Stromal cell of bone marrow (primary cell): ENCODE measurements at regions not wholly inside any gene's neighbourhood (a gene's known extent, or its start where the extent isn't known, plus 50 kb on each side); places are given as distances from the start of the nearest gene placed in this dataset.
"Not testable (repeated sequence)": the region's sequence is repeated elsewhere in the genome, so short reads cannot be mapped to it uniquely, and the experiment has no call there.

Experiments used
- DNase-seq: peaks from one replicate; pipeline ENCODE4 v3.0.0-alpha.2; 2012; ENCODE audit warnings: low read depth

GRCh38 chr15:46956456-46956855, 760.8 kb upstream of the SEMA6D start:
- DNase-seq, result no peak

- DNase-seq, result no peak
These were observed 760.4 kb upstream of the SEMA6D start for GRCh38 chr15:46956881-46957280.

DNA sequence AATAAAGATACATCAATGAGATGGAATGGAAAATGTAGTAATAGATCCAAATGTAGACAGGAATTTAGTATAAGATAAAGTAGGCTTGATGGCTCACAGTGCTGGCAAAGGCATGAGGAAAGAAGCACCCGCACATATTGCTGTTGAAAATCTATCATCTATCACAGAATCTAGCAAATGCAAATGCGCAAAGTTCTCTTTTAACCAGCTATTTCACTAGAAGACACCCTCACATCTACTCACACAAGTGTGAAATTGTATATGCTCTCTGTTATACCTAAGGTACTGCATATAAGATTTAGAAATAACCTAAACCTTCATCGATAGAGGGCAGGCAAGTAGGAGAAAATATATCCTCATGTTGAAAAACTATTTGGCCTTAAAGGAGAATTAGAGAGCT, 756.7 kb upstream of the SEMA6D start:
- no peak for DNase-seq

- no peak for DNase-seq
These were observed 755.5 kb upstream of the SEMA6D start for GRCh38 chr15:46961795-46962194.

- not testable (repeated sequence) for DNase-seq
These were observed 729.2 kb upstream of the SEMA6D start for GRCh38 chr15:46988055-46988454.

DNA sequence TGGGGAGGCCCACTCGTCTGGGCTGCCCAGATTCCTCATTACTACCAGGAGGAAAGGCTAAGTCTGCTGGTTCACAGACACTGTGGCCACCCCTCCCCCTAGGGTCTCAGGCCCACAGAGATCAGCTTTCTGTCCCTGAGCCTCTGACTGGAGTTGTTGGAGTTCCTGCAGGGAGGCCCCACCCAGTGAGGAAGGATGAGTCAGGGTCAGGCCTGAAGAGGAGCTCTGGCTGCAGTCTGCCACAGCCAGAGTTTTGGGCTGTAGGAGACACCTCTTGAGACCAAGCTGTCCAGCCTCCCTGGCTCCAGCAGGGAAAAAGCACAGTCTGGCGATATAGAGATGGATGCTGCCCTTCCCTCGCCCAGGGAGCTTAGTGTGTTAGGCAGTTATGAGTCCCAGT, 720.9 kb upstream of the SEMA6D start:
- no peak for DNase-seq

DNA sequence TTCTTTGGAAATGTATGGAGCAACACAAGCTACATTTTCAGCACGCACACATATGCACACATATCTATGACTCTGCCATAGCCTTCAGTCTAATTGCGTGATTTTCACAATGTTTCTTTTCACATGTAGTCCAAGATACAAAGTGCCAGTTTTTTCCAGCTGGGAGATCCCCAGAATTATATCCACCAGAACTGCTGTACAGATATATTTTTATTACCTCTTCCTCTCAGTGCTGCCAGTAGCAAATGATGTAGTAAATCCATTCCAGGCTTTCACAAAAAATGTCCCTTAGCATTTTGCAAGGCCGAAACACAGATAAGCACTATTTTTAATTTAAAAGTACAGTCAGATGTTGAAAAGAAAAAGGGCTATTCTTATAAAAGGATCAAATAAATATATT, 719.8 kb upstream of the SEMA6D start:
- DNase-seq, result no peak

DNA sequence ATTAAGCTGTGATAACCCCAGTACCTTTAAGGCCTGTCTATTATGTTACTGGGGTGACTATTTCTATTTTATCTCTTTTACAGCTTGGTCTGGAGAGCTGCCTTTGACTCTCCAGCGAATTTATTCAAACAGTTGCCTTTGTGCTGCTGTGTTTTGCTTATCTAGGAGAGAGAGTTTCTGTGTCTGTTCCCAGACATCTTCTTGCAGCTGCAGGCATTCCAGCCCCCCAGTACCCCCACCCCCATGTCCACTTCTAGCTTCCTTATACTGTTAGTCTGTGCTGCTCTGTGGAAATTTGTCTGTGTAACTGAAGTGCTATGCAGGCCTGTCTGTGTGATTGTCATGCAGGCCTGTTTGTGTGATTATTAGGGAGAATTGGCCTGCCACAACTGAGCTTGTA, 713.7 kb upstream of the SEMA6D start:
- no peak for DNase-seq

DNA sequence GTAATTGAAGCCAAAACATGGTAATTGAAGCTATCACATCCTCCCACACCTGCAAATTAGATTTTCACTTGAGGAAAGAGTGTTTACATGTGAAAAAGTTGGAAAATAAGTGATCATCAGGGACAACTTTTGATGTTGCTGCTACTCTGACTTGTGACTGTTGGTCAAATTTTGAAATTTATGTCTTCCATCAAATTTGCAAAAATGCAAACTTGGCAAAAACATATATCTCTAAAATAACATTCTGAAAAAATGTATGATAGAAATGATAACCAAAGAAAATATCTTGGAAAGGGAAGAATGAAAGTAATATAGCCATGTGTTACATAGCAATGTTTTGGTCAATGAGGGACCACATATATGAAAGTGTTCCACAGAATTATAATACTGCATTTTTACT, 703.9 kb upstream of the SEMA6D start:
- no peak for DNase-seq

- DNase-seq, result no peak
These were observed 689.9 kb upstream of the SEMA6D start for GRCh38 chr15:47027322-47027946.

DNA sequence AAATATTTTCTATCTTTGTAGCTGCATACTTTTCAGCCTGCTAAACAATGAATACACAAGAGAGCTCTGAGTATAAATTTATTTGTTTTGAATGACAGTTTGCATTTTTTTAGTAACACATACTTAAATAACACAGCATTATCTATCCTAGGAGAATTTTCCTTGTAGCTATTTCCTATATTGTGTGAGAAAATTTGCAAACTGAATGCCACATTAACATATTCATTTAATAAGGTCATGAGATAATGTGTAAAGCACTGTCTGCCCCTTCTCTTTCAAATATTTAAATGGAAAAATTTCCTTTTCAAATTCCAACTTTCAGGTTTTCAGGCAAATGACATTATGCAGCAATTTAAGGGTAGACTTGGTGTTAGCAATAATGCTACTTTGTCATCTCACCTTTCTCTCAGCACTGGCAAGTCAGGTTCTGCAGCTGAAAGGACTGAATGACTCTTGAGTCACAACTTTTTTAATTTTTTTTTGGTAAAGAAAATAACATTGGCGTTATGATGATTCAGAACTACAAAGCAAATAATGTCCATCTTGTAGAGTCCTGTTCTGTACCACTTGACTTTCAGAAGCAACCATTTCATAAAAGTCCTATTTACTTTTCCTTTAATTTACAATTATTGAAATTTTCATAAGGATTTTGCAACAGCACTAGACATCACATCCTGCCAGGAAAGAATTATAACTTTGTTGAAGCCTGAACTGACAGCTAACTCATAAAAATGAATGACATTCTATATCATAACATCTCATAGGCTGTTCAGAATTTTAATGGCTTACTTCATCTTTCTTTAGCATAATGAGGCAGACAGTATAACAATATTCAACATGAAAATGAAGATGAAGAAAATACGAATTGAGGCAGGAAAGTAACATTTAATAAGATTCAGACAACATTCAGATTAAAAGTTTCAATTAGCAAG, 681.6 kb upstream of the SEMA6D start:
- no peak for DNase-seq

DNA sequence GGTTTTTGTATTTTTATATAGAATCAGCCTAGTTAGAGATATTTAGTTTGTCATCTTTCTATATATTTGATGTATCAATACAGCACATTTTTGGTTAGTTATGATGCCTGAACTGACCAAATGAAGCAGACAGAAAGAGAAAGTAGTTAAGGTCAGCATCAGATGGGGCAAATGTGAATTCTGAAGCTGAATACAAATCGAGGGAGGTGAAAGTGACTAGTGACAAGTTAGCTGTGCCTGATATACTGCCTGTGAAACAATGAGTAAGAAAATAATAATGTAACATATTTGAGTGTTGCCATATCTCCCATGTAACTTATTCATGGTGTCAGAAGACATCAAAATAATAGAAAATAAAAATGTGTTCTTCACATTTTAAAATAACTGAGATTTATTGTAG, 680.3 kb upstream of the SEMA6D start:
- DNase-seq, result no peak

- no peak for DNase-seq
These were observed 678.1 kb upstream of the SEMA6D start for GRCh38 chr15:47039225-47039624.

DNA sequence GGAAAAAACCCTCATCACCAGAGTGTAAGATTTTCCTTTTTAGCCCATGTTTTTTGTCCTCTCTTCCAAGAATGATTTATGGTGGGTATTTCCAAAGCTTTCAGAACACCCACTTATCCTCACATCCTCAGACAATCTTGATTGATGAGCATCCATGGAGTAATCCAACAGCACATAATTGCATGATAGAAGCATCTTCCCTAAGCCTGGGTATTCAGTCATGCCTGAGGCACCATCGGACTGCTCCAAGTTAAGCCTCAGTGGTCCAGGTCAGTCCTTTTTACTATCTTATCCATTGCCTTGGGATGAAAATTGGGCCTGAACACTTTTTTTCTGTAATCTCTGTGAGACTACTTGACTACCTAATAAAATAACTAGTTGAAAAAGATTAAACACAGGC, 676.0 kb upstream of the SEMA6D start:
- no peak for DNase-seq

DNA sequence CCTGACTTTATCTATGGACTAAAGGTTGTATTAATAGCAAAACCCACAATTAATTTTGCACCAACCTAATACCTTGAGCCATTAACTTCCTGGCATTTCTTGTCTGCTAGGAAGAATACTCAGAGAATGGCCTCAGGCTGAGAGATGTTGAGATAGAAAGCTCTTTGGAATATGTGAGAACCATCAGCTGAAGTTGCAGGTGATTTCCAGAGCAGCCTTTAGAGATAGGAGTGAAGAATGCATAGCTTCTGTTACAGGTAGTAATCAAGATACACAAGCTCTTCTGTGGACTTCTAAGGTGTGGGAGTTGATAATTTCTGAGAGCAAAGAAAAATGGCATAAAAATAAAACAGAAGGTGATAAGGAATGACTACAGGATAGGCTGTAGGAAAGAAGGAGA, 669.3 kb upstream of the SEMA6D start:
- DNase-seq, result not testable (repeated sequence)

DNA sequence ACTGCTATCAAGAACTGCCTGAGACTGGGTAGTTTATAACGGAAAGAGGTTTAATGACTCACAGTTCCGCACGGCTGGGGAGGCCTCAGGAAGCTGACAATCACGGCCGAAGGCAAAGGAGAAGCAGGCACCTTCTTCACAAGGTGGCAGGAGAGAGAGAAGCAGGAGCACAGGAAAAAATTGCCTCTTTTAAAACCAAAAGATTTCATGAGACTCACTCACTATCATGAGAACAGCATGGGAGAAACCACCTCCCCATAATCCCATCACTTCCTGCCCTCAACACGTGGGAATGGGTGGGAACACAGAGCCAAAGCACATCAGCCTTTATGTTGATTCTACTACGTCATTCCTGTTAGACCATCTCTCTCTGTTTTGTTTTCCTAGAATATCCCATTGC, 650.9 kb upstream of the SEMA6D start:
- DNase-seq, result no peak

- not testable (repeated sequence) for DNase-seq
These were observed 639.5 kb upstream of the SEMA6D start for GRCh38 chr15:47077846-47078245.

DNA sequence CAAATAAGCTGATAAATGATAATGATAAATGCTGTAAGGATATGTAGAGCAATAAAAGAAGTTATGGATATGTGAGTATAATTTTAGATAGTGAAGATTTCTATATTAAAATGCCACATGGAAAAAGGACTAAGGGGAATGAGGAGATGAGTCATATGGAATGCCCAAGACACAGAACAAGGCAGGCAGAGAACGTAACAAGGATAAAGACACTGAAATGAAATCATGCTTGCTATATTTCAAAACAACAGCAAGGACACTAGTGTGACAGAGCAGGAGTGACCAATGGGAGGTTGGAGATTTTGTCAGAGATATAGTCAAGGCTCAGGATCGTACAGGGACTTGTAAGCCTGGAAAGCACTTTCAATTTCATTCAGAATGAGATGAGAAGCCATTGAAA, 621.5 kb upstream of the SEMA6D start:
- no peak for DNase-seq

GRCh38 chr15:47098526-47098925, 618.8 kb upstream of the SEMA6D start:
- DNase-seq, result not testable (repeated sequence)

- DNase-seq, result not testable (repeated sequence)
These were observed 617.5 kb upstream of the SEMA6D start for GRCh38 chr15:47099801-47100200.

GRCh38 chr15:47108800-47109199, 608.5 kb upstream of the SEMA6D start:
- DNase-seq, result not testable (repeated sequence)

DNA sequence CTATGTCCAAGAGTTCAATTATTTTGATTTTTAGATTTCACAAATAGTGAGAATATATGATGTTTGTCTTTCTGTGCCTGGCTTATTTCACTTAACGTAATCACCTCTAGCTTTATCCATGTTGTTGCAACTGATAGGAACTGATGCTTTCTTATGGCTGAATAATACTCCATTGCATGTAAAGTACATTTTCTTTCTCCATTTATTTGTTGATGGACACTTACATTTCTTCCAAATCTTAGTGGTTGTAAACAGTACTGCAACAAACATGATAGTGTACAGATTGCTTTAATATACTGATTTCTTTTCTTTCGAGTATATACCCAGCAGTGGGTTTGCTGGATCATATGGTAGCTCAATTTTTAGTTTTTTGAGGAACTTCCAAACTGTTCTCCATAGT, 600.6 kb upstream of the SEMA6D start:
- DNase-seq, result no peak

DNA sequence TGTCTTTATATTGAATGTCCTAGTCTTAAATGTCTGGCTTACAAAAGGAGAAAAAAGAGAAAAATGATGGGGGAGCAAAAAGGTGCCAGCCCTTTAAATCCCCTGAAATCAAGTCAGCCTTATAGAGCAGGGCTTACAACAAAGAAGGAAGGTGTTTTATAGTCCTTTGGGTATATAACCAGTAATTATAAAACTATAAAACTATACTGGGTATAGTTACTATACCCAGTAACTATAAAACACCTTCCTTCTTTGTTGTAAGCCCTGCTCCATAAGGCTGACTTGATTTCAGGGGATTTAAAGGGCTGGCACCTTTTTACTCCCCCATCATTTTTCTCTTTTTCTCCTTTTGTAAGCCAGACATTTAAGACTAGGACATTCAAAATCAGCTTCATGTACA, 598.0 kb upstream of the SEMA6D start:
- DNase-seq, result no peak
